HL-60 (cell line): ENCODE measurements at regions not wholly inside any gene's neighbourhood (a gene's known extent, or its start where the extent isn't known, plus 50 kb on each side); places are given as distances from the start of the nearest gene placed in this dataset.

Source experiments
- CTCF ChIP-seq: IDR thresholded peaks from one replicate; pipeline ENCODE4 v1.5.1; 2011; ENCODE audit warnings: low read length, control low read depth, inconsistent platforms; ENCODE audit not compliant: insufficient read depth
- GABPA ChIP-seq: IDR thresholded peaks from 2 replicates; pipeline ENCODE4 v1.6.1; 2012; ENCODE audit warnings: low read depth
- POLR2AphosphoS5 ChIP-seq: IDR thresholded peaks from 2 replicates; pipeline ENCODE4 v1.6.1; 2012; ENCODE audit warnings: low read depth
- REST ChIP-seq: IDR thresholded peaks from 2 replicates; pipeline ENCODE4 v1.6.1; 2012; ENCODE audit warnings: low read depth; ENCODE audit not compliant: insufficient replicate concordance
- SPI1 ChIP-seq: IDR thresholded peaks from 2 replicates; pipeline ENCODE4 v1.6.1; 2012; ENCODE audit warnings: low read depth, mild to moderate bottlenecking, borderline replicate concordance

GRCh38 chr2:183996825-183997793, 601.2 kb upstream of the ZNF804A start:
- TF ChIP-seq CTCF, result no peak
- no peak for TF ChIP-seq GABPA
- TF ChIP-seq SPI1, result no peak
- TF ChIP-seq POLR2AphosphoS5, result no peak
- TF ChIP-seq REST, result no peak
